HL-60 (cell line): ENCODE measurements at regions not wholly inside any gene's neighbourhood (a gene's known extent, or its start where the extent isn't known, plus 50 kb on each side); places are given as distances from the start of the nearest gene placed in this dataset.

ENCODE experiments used
- DNase-seq, 2 experiments: peaks; one replicate each; pipeline ENCODE4 v3.0.0-alpha.2; 2010 to 2020; ENCODE audit warnings: low read depth in 1 of 2, low spot score in 1 of 2
- H3K27ac ChIP-seq: fragments of 250-450 bp; sonication (Bioruptor Pico); replicated peaks from 2 replicates; pipeline ENCODE4 v1.5.1; 2020; ENCODE audit warnings: mild to moderate bottlenecking, moderate library complexity
- H3K27me3 ChIP-seq: fragments of 250-450 bp; sonication (Bioruptor Pico); 2 replicates; pipeline ENCODE4 v1.5.1; 2021; ENCODE audit warnings: mild to moderate bottlenecking, moderate library complexity; ENCODE audit not compliant: insufficient read depth, poor library complexity, severe bottlenecking
- H3K4me3 ChIP-seq: replicated peaks from 2 replicates; pipeline ENCODE4 v1.5.1; 2011; ENCODE audit warnings: mild to moderate bottlenecking, control low read depth, low read length; ENCODE audit not compliant: insufficient read depth
- CTCF ChIP-seq: IDR thresholded peaks from one replicate; pipeline ENCODE4 v1.5.1; 2011; ENCODE audit warnings: low read length, control low read depth, inconsistent platforms; ENCODE audit not compliant: insufficient read depth
- GABPA ChIP-seq: IDR thresholded peaks from 2 replicates; pipeline ENCODE4 v1.6.1; 2012; ENCODE audit warnings: low read depth
- POLR2AphosphoS5 ChIP-seq: IDR thresholded peaks from 2 replicates; pipeline ENCODE4 v1.6.1; 2012; ENCODE audit warnings: low read depth
- REST ChIP-seq: IDR thresholded peaks from 2 replicates; pipeline ENCODE4 v1.6.1; 2012; ENCODE audit warnings: low read depth; ENCODE audit not compliant: insufficient replicate concordance
- SPI1 ChIP-seq: IDR thresholded peaks from 2 replicates; pipeline ENCODE4 v1.6.1; 2012; ENCODE audit warnings: low read depth, mild to moderate bottlenecking, borderline replicate concordance

- no peak overlapping the region for H3K27ac ChIP-seq
- no peak for DNase-seq
- H3K27me3 ChIP-seq, result no peaks in the 10 kb centered on the region
- no peak overlapping the region for H3K4me3 ChIP-seq
- TF ChIP-seq CTCF, result no peak
- TF ChIP-seq GABPA, result no peak
- TF ChIP-seq REST, result no peak
- no peak for TF ChIP-seq POLR2AphosphoS5
- TF ChIP-seq SPI1, result no peak
These were observed 273.9 kb upstream of the RTL1 start for GRCh38 chr14:101177301-101177971.

- TF ChIP-seq GABPA, result no peak
- no peak for TF ChIP-seq REST
- no peak for TF ChIP-seq SPI1
- TF ChIP-seq CTCF, result no peak
- no peak for TF ChIP-seq POLR2AphosphoS5
These were observed 274.9 kb upstream of the RTL1 start for GRCh38 chr14:101178184-101179072.

GRCh38 chr14:101179691-101180211 lies 276.2 kb upstream of the RTL1 start:
- no peak for DNase-seq
- TF ChIP-seq REST (no peak), SPI1 (no peak), CTCF (no peak), POLR2AphosphoS5 (no peak), GABPA (no peak)
- Histone ChIP-seq H3K27ac (no peak overlapping the region), H3K27me3 (no peaks in the 10 kb centered on the region), H3K4me3 (no peak overlapping the region)

More at GRCh38 chr14:101178184-101179072, 274.9 kb upstream of the RTL1 start:
- no peaks in the 10 kb centered on the region for H3K27me3 ChIP-seq
- H3K27ac ChIP-seq, result no peak overlapping the region
- H3K4me3 ChIP-seq, result no peak overlapping the region
- DNase-seq, result no peak
